Stomach (tissue), 4 donors: ENCODE measurements at regions not wholly inside any gene's neighbourhood (a gene's known extent, or its start where the extent isn't known, plus 50 kb on each side); places are given as distances from the start of the nearest gene placed in this dataset.

Experiments
- CTCF ChIP-seq, 7 experiments: fragments of 450-650 bp in 4 of 7; fragments of 200-600 bp in 3 of 7; sonication (generic) in 3 of 7; IDR thresholded peaks; one replicate each; pipeline ENCODE4 v1.5.1; 2016 to 2019; ENCODE audit warnings: antibody characterized with exemption in 7 of 7, control low read depth in 2 of 7, mild to moderate bottlenecking in 1 of 7
- POLR2AphosphoS5 ChIP-seq, 3 donors: sonication (generic); formaldehyde crosslinking; IDR thresholded peaks; one replicate each; pipeline ENCODE4 v1.6.1; 2016; ENCODE audit warnings: antibody characterized with exemption in 3 of 3

GRCh38 chr1:191648939-191649338 lies 509.3 kb upstream of the RGS18 start:
- TF ChIP-seq CTCF (IDR thresholded peaks at IDR 0.05) (no peak), POLR2AphosphoS5 (IDR thresholded peaks at IDR 0.05) (no peak)
